Neural cell (in vitro differentiated cells): ENCODE measurements at regions not wholly inside any gene's neighbourhood (a gene's known extent, or its start where the extent isn't known, plus 50 kb on each side); places are given as distances from the start of the nearest gene placed in this dataset.

Source experiments
- H2AFZ ChIP-seq: fragments of 200-600, 300-800 bp; sonication (generic), shearing (Covaris generic); 2 replicates; pipeline ENCODE4 v1.6.0; 2014; ENCODE audit warnings: low read depth, mild to moderate bottlenecking, antibody characterized with exemption, low read length, moderate library complexity
- H3F3A ChIP-seq: fragments of 200-600 bp; shearing (Covaris generic); 2 replicates; pipeline ENCODE4 v1.6.1; 2016; ENCODE audit warnings: mild to moderate bottlenecking, moderate library complexity, mixed read lengths, antibody characterized with exemption, low read length; ENCODE audit not compliant: insufficient read depth, poor library complexity, severe bottlenecking
- H3K27ac ChIP-seq: fragments of 200-600, 300-800 bp; sonication (generic), shearing (Covaris generic); 2 replicates; pipeline ENCODE4 v1.5.1; 2014; ENCODE audit warnings: mild to moderate bottlenecking, low read length, moderate library complexity
- H3K27me3 ChIP-seq: fragments of 300-800, 200-600 bp; sonication (generic), shearing (Covaris generic); 2 replicates; pipeline ENCODE4 v1.6.0; 2014; ENCODE audit warnings: mild to moderate bottlenecking, low read depth, low read length, moderate library complexity; ENCODE audit not compliant: insufficient read depth
- H3K36me3 ChIP-seq: fragments of 300-800, 200-600 bp; sonication (generic), shearing (Covaris generic); 2 replicates; pipeline ENCODE4 v1.5.1; 2014; ENCODE audit warnings: mild to moderate bottlenecking, antibody characterized with exemption, low read length, moderate library complexity; ENCODE audit not compliant: insufficient read depth
- H3K4me2 ChIP-seq: fragments of 300-800, 200-600 bp; sonication (generic), shearing (Covaris generic); 2 replicates; pipeline ENCODE4 v1.6.0; 2014; ENCODE audit warnings: mild to moderate bottlenecking, low read length
- H3K4me3 ChIP-seq: fragments of 300-800, 200-600 bp; sonication (generic), shearing (Covaris generic); 2 replicates; pipeline ENCODE4 v1.5.1; 2014; ENCODE audit warnings: mild to moderate bottlenecking, low read length, moderate library complexity
- H3K79me2 ChIP-seq: fragments of 200-600 bp; shearing (Covaris generic); replicated peaks from 2 replicates; pipeline ENCODE4 v1.6.0; 2014; ENCODE audit warnings: mild to moderate bottlenecking, low read length, moderate library complexity; ENCODE audit not compliant: insufficient read depth
- H3K9ac ChIP-seq: fragments of 300-800, 200-600 bp; sonication (generic), shearing (Covaris generic); 2 replicates; pipeline ENCODE4 v1.6.1; 2016; ENCODE audit warnings: mild to moderate bottlenecking, low read length, mixed read lengths
- H3K9me2 ChIP-seq: fragments of 200-600 bp; shearing (Covaris generic); 2 replicates; pipeline ENCODE4 v1.6.1; 2016; ENCODE audit warnings: mild to moderate bottlenecking, low read length, mixed read lengths; ENCODE audit not compliant: insufficient read depth
- H3K9me3 ChIP-seq: fragments of 200-600, 300-800 bp; sonication (generic), shearing (Covaris generic); 2 replicates; pipeline ENCODE4 v1.6.1; 2016; ENCODE audit warnings: mild to moderate bottlenecking, mixed run types, low read length, moderate library complexity, mixed read lengths
- H4K20me1 ChIP-seq: fragments of 200-600 bp; shearing (Covaris generic); 2 replicates; pipeline ENCODE4 v1.6.1; 2016; ENCODE audit warnings: mild to moderate bottlenecking, mixed run types; ENCODE audit not compliant: insufficient read depth
- EP300 ChIP-seq: fragments of 450-650 bp; conservative IDR thresholded peaks from 2 replicates; pipeline ENCODE4 v1.6.1; 2014; ENCODE audit warnings: antibody characterized with exemption, mild to moderate bottlenecking, moderate library complexity; ENCODE audit not compliant: poor library complexity, severe bottlenecking
- EZH2 ChIP-seq: fragments of 200-600, 300-800 bp; shearing (Covaris generic), sonication (generic); IDR thresholded peaks from 2 replicates; pipeline ENCODE4 v1.6.1; 2014; ENCODE audit warnings: antibody characterized with exemption, low read length, borderline replicate concordance, mild to moderate bottlenecking; ENCODE audit not compliant: insufficient read depth, poor library complexity, severe bottlenecking
- MXI1 ChIP-seq: fragments of 450-650 bp; conservative IDR thresholded peaks from 2 replicates; pipeline ENCODE4 v1.6.1; 2014; ENCODE audit warnings: antibody characterized with exemption, mild to moderate bottlenecking; ENCODE audit not compliant: poor library complexity, severe bottlenecking
- POLR2AphosphoS5 ChIP-seq: IDR thresholded peaks from 2 replicates; pipeline ENCODE4 v1.6.1; 2012
- RAD21 ChIP-seq: fragments of 450-650 bp; conservative IDR thresholded peaks from 2 replicates; pipeline ENCODE4 v1.6.1; 2014; ENCODE audit warnings: antibody characterized with exemption, mild to moderate bottlenecking, moderate library complexity
- SMC3 ChIP-seq: fragments of 450-650 bp; conservative IDR thresholded peaks from 2 replicates; pipeline ENCODE4 v1.6.1; 2014; ENCODE audit warnings: antibody characterized with exemption, mild to moderate bottlenecking, moderate library complexity; ENCODE audit not compliant: poor library complexity
- TAF1 ChIP-seq: IDR thresholded peaks from 2 replicates; pipeline ENCODE4 v1.6.1; 2012; ENCODE audit warnings: low read depth
- TF ChIP-seq, protein P1 (sequence below): fragments of 450-650 bp; IDR thresholded peaks from 2 replicates; pipeline ENCODE4 v1.5.1; 2014; ENCODE audit warnings: antibody characterized with exemption, mild to moderate bottlenecking, moderate library complexity; ENCODE audit not compliant: poor library complexity, severe bottlenecking
- TF ChIP-seq, protein P2 (sequence below): IDR thresholded peaks from 2 replicates; pipeline ENCODE4 v1.6.1; 2012; ENCODE audit warnings: borderline replicate concordance

DNA sequence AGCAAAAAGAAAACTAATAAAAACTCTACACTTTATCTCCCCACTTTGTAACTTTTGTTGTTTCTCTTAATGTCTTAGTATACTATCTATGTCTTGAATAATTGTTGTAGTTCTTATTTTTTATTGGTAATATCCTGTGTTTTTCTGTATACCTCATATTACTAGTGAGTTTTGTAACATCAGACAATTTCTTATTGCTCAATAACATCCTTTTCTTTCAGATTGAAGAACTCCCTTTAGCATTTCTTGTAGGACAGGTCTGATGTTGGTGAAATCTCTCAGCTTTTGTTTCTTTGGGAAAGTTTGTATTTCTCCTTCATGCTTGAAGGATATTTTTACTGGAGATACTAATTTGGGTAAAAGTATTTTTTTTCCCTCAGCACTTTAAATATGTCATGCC, 79.8 kb upstream of the LRRC8B start:
- H4K20me1 ChIP-seq = no peaks in the 10 kb centered on the region
- no peaks in the 10 kb centered on the region for H3K79me2 ChIP-seq
- TF ChIP-seq, protein P1, sequence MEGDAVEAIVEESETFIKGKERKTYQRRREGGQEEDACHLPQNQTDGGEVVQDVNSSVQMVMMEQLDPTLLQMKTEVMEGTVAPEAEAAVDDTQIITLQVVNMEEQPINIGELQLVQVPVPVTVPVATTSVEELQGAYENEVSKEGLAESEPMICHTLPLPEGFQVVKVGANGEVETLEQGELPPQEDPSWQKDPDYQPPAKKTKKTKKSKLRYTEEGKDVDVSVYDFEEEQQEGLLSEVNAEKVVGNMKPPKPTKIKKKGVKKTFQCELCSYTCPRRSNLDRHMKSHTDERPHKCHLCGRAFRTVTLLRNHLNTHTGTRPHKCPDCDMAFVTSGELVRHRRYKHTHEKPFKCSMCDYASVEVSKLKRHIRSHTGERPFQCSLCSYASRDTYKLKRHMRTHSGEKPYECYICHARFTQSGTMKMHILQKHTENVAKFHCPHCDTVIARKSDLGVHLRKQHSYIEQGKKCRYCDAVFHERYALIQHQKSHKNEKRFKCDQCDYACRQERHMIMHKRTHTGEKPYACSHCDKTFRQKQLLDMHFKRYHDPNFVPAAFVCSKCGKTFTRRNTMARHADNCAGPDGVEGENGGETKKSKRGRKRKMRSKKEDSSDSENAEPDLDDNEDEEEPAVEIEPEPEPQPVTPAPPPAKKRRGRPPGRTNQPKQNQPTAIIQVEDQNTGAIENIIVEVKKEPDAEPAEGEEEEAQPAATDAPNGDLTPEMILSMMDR = no peak
- TF ChIP-seq MXI1 (no peak), EZH2 (no peak), SMC3 (no peak), POLR2AphosphoS5 (no peak), EP300 (no peak), RAD21 (no peak), TAF1 (no peak)
- TF ChIP-seq, protein P2, sequence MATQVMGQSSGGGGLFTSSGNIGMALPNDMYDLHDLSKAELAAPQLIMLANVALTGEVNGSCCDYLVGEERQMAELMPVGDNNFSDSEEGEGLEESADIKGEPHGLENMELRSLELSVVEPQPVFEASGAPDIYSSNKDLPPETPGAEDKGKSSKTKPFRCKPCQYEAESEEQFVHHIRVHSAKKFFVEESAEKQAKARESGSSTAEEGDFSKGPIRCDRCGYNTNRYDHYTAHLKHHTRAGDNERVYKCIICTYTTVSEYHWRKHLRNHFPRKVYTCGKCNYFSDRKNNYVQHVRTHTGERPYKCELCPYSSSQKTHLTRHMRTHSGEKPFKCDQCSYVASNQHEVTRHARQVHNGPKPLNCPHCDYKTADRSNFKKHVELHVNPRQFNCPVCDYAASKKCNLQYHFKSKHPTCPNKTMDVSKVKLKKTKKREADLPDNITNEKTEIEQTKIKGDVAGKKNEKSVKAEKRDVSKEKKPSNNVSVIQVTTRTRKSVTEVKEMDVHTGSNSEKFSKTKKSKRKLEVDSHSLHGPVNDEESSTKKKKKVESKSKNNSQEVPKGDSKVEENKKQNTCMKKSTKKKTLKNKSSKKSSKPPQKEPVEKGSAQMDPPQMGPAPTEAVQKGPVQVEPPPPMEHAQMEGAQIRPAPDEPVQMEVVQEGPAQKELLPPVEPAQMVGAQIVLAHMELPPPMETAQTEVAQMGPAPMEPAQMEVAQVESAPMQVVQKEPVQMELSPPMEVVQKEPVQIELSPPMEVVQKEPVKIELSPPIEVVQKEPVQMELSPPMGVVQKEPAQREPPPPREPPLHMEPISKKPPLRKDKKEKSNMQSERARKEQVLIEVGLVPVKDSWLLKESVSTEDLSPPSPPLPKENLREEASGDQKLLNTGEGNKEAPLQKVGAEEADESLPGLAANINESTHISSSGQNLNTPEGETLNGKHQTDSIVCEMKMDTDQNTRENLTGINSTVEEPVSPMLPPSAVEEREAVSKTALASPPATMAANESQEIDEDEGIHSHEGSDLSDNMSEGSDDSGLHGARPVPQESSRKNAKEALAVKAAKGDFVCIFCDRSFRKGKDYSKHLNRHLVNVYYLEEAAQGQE = no peak
- H3F3A ChIP-seq = no peaks in the 10 kb centered on the region
- no peaks in the 10 kb centered on the region for H3K27me3 ChIP-seq
- no peak overlapping the region for H2AFZ ChIP-seq
- H3K4me2 ChIP-seq = no peak overlapping the region
- H3K27ac ChIP-seq = no peak overlapping the region
- H3K9me2 ChIP-seq = no peaks in the 10 kb centered on the region
- H3K9ac ChIP-seq = no peak overlapping the region
- no peaks in the 10 kb centered on the region for H3K9me3 ChIP-seq
- no peak overlapping the region for H3K4me3 ChIP-seq
- H3K36me3 ChIP-seq = no peaks in the 10 kb centered on the region

DNA sequence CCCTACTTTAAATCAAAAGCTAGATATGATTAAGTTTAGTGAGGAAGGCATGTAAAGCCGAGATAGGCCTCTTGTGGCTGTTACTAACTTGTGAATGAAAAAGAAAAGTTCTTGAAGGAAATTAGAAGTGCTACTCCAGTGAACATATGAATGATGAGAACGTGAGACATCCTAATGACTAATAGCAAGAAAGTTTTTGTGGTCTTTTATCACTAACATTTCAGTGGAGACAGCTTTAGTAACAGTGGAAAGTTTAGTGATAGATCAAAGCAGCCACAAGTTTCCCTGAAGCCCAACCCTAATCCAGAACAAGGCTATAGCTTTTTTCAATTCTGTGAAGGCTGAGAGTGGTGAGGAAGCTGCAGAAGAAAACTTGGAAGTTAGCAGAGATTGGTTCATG, 73.6 kb upstream of the LRRC8B start:
- Histone ChIP-seq H3K9me3 (no peaks in the 10 kb centered on the region), H3K27me3 (no peaks in the 10 kb centered on the region), H3K9me2 (no peaks in the 10 kb centered on the region), H3K4me2 (no peak overlapping the region), H3K9ac (no peak overlapping the region), H4K20me1 (no peaks in the 10 kb centered on the region), H3K79me2 (no peaks in the 10 kb centered on the region), H3K4me3 (no peak overlapping the region), H3F3A (no peaks in the 10 kb centered on the region), H3K36me3 (no peaks in the 10 kb centered on the region), H3K27ac (no peak overlapping the region), H2AFZ (no peak overlapping the region)
- TF ChIP-seq EZH2 (no peak), EP300 (no peak), RAD21 (no peak), SMC3 (no peak), TAF1 (no peak), POLR2AphosphoS5 (no peak), MXI1 (no peak)
- TF ChIP-seq, protein P2 = no peak
- TF ChIP-seq, protein P1 = no peak
